ENCODE measurements at regions not wholly inside any gene's neighbourhood (a gene's known extent, or its start where the extent isn't known, plus 50 kb on each side); places are given as distances from the start of the nearest gene placed in this dataset.

DNA sequence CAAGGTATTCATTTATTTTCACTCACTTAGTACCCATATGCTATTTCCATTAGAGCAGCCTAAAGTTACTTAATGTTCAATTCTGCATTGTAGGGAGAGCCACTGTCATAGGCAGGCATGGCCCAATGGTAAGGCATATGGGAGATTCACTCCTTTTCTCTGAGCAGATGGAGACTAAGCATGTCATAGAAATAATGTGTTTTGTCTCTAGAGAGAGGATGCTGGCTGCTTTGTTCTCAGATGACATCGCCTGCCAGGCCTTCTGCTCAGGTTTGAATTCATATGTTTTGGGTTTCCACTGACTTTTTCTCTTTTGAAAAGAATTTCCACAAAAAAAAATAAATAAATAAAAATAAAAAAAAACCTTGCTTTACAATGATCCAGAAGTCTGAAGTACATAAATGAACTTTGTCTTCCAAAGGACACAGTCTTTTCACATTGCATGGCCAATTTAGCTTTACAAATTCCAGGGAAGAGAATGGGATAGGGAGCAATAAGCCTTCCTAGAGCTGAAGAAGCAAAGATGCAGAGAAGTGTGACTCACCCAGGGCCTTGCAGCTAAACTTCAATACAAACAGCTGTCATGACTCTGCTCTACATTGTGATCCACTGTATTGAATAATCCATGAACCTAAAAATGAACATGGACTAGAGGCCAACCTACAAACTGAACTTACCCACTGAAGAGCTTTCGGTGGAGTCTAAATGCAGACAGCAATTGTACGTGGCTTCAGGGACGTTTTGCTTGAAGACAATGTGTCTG, 422.5 kb downstream of the CMPK2 start:
- Histone ChIP-seq H3K36me3 (ENCODE audit: insufficient read depth, low read length) (no peaks in the 10 kb centered on the region), H2AFZ (ENCODE audit: low read depth, low read length) (no peak overlapping the region), H3K4me3 (ENCODE audit: low read length) (no peak overlapping the region), H3K9me3 (ENCODE audit: low read length) (no peaks in the 10 kb centered on the region), H3F3A (ENCODE audit: insufficient read depth, low read length, poor library complexity, severe bottlenecking) (no peaks in the 10 kb centered on the region), H3K27me3 (ENCODE audit: insufficient read depth, low read depth, low read length) (no peaks in the 10 kb centered on the region), H4K20me1 (ENCODE audit: insufficient read depth) (no peaks in the 10 kb centered on the region), H3K4me2 (ENCODE audit: low read length) (no peak overlapping the region), H3K9me2 (ENCODE audit: insufficient read depth, low read length) (no peaks in the 10 kb centered on the region), H3K9ac (ENCODE audit: low read length) (no peak overlapping the region), H3K79me2 (replicated peaks; ENCODE audit: insufficient read depth, low read length) (no peaks in the 10 kb centered on the region), H3K27ac (ENCODE audit: low read length) (peak overlapping the region; percentile 9)
- TF ChIP-seq CTCF (IDR thresholded peaks at IDR 0.05; ENCODE audit: poor library complexity, severe bottlenecking) (no peak), EZH2 (IDR thresholded peaks at IDR 0.05; ENCODE audit: borderline replicate concordance, insufficient read depth, low read length, poor library complexity, severe bottlenecking) (no peak), RAD21 (conservative IDR thresholded peaks at IDR 0.05) (no peak)

- Histone ChIP-seq H3K4me2 (ENCODE audit: low read length) (no peak overlapping the region), H3K9me2 (ENCODE audit: insufficient read depth, low read length) (no peaks in the 10 kb centered on the region), H2AFZ (ENCODE audit: low read depth, low read length) (no peak overlapping the region), H3K4me3 (ENCODE audit: low read length) (no peak overlapping the region), H3K27ac (ENCODE audit: low read length) (no peak overlapping the region), H3K36me3 (ENCODE audit: insufficient read depth, low read length) (no peaks in the 10 kb centered on the region), H3K9ac (ENCODE audit: low read length) (no peak overlapping the region), H3F3A (ENCODE audit: insufficient read depth, low read length, poor library complexity, severe bottlenecking) (no peaks in the 10 kb centered on the region), H3K9me3 (ENCODE audit: low read length) (no peaks in the 10 kb centered on the region), H4K20me1 (ENCODE audit: insufficient read depth) (no peaks in the 10 kb centered on the region), H3K27me3 (ENCODE audit: insufficient read depth, low read depth, low read length) (no peaks in the 10 kb centered on the region), H3K79me2 (replicated peaks; ENCODE audit: insufficient read depth, low read length) (no peaks in the 10 kb centered on the region)
- no peak for TF ChIP-seq RAD21 (conservative IDR thresholded peaks at IDR 0.05)
- TF ChIP-seq POLR2AphosphoS5 (IDR thresholded peaks at IDR 0.05), result no peak
- TF ChIP-seq TAF1 (IDR thresholded peaks at IDR 0.05; ENCODE audit: low read depth), result no peak
- no peak for TF ChIP-seq MXI1 (conservative IDR thresholded peaks at IDR 0.05; ENCODE audit: poor library complexity, severe bottlenecking)
- TF ChIP-seq SMC3 (conservative IDR thresholded peaks at IDR 0.05; ENCODE audit: poor library complexity), result no peak
- no peak for TF ChIP-seq REST (IDR thresholded peaks at IDR 0.05; ENCODE audit: borderline replicate concordance)
- no peak for TF ChIP-seq EZH2 (IDR thresholded peaks at IDR 0.05; ENCODE audit: borderline replicate concordance, insufficient read depth, low read length, poor library complexity, severe bottlenecking)
- TF ChIP-seq CTCF (IDR thresholded peaks at IDR 0.05; ENCODE audit: poor library complexity, severe bottlenecking), result no peak
- no peak for TF ChIP-seq EP300 (conservative IDR thresholded peaks at IDR 0.05; ENCODE audit: poor library complexity, severe bottlenecking)
Observed at GRCh38 chr2:6444514-6444913, 421.2 kb downstream of the CMPK2 start.

All from neural cell (in vitro differentiated cells).